CD4-positive, alpha-beta T cell treated with Interferon gamma for 1 hour (primary cell): ENCODE measurements at regions not wholly inside any gene's neighbourhood (a gene's known extent, or its start where the extent isn't known, plus 50 kb on each side); places are given as distances from the start of the nearest gene placed in this dataset.

Experiments used
- DNase-seq: peaks from one replicate; pipeline ENCODE4 v3.0.0-alpha.2; 2020

DNA sequence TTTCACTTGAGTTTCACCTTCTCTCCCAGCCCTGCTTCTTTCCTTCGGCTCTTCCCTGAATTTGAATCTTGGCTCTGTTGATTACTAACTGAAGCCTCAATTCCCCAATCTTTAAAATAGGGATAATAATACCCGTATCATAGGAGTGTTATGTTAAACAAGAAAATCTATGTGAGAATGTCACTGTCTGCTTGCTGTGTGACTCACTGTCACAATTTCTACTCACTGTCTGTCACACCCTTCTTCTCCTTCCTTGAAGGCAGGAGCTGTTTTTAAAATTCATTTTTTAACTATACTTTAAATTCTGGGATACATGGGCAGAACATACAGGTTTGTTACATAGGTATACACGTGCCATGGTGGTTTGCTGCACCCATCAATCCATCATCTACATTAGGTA is 141.6 kb upstream of the CXCR4 start:
- no peak for DNase-seq

DNA sequence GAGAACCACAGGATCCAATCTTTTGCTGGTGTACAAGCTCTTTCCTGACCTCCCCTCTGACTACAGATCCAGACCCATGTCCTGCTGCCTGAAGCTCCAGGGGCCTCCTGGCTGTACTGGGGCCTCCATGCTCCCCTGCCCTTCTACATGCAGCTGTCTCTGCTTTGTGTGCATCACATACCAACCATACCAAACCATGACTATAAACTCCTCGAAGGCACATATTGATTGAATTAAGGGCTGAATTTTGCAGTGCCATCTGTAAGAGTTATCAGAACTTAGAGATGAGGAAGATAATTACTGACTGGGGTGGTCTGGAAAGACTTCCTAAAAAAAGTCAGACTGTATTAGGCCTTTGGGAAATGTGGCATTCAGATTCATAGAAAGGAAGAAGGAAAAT is 139.9 kb upstream of the CXCR4 start:
- DNase-seq: no peak

DNA sequence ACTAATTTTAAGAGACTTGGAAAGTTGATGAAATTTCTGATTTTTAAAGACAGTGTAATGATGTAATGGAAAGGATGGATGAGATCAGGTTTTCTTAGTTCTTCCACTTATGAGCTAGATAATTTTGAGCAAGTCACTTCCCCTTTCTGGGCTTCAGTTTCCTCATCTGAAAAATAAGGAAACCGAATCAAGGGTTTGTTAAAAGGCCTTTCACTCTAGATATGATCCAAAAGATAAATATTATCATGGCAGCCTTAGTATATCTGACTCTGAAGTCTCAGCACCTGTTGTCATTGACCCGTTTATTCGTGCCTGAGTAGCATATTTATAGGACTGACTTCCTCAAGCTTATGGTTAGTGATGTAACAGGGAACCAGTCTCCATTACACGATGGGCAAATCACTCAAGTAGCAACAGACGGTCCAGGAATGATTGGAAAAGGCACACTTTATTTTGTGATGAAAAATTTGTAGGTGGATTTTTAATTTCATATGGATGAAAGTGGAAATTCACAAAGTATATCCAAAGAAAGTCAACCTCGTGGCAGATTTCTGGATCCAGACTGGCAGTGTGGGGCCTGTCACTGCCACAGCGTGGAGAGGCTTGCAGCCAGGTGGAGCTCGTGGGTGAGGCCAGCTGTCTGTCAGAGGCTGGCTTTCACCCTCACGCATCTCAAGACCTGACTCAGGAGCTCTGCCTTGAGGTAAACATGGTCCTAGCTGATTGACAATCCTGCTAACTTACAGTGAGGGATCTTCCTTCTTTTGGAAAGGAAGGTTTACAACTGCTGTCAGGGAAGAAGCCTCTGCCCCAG is 137.9 kb upstream of the CXCR4 start:
- DNase-seq: peak; percentile 52

DNA sequence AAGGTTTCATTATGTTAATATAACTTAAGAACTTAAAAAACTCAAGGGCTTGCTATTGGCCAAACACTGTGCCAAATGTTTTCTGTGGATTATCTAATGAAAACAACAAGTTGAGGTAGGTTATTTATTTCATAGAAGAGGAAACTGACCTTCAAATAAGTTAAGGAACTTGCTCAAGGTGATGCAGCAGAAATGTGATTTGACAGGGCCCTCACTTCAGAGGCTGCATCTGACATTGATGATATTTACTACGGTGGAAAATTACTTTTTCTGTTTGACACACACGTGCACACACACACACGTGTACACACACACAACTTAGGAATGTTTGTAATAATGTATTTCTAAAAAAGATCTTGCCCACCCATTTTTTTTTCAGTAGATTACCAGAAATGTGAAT is 137.2 kb upstream of the CXCR4 start:
- DNase-seq: no peak

DNA sequence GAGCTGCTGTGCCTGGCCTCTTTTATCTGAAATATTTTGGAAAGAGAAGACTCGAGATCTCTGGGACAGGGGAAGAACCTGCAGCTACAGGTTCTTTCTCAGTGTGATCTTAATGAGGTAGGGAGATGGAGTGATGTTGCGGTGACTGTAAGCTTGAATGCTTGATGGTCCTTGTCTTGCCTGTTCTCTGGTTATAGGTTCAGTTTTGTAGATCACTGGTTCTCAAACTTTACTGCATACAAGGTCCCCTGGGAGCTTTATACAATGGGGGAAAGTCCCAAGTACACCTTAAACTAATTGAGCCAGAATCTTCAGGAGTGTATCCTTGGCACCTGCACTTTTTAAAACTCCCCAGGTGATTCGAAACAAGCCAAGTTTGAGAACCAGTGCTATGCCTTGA is 136.7 kb upstream of the CXCR4 start:
- no peak for DNase-seq

DNA sequence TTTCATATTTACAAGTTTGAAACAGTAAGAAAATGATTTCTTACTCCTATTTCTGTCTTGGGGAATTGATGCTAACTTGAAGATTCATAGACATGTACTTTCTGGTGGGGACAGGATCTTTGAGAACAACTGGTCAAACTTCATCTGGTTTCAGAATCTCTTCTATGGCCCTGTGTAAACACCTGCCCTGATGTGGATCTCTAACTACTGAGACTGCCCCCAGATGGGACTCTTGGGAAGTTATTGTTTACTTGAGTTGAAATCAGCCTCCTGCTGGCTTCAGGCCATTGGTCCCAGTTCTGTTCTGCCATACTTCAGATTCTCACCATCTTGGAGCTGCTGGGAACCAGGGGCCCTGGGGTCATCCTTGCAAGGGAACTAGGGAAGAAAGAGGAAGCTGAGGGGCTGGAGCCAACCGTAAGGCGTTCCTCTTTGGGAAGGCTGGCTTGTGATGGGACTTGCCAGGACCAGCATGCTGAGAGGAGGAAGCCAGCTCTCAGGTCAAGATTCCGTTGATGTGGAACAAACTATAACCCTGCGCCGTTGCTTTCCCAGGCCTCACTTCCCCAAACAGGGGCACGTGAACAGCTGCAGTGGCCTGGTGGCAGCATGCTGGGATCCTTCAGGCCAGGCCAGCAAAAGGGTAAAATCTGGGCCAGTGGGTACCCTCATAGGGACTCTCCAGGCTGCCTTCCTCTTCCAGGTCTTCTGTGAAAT is 135.5 kb upstream of the CXCR4 start:
- DNase-seq: peak; percentile 44

DNA sequence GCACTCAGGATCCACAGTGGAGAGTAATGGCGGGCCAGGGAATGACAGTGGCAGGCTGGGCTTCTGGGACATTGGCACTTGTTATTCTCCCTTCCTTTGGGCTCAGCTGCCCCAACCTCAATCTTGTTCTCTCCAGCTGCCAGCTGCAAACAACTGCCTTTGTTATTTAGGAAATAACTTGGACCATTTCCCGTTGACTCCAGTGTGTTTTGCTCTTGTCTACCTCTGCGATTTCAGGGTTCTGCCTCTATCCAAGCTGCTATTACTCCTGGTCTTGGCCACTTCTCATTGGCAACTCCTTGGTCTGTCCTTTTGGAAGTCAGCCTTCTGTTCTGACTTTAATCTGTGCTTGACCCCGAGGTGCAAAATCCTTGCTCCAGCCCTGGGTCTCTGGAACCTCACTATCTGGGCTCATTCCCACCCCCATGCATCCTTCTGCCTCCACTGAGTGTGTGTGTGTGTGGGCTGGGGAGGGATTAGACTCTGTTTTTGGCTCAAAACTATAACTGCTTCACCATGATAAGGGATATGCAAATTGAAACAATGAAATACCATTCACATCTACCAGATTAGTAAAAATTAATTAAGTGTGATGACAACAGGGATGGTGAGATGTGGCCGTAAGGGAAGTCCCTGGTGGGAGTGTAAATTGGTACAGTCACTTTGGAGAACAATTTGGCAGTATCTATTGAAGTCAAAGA is 134.1 kb upstream of the CXCR4 start:
- no peak for DNase-seq

DNA sequence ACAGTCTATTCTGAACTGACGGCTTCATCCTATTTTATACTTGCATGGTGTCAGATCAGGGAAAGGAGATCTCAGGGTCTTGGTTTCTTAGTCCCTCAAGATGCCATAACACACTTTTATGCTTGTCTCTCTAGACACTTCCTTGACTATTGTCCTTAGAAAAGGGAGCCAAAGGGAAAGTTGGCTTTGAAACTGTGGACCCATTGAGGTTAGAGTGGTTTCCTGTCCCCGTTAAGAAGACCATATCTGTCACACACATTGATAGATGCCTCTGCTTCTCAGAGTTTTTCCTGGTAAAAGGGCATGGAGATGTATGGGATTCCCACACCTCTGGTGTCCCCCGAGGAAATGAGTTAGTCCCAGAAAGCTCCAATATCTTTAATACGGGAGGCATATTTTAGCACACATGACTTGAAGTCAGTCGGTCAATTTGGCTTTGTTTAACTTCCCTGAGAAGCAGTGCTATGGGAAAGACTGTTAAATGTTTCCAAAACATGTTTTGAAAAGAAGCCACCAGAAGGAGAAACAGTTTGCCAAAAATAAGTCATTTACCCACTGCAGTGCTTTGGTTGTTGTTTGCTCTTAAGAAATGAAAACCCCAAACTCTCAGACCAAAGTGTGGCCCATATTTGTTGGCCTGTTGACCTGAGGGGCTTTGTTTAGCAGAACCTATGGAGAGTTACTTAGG is 133.4 kb upstream of the CXCR4 start:
- no peak for DNase-seq

DNA sequence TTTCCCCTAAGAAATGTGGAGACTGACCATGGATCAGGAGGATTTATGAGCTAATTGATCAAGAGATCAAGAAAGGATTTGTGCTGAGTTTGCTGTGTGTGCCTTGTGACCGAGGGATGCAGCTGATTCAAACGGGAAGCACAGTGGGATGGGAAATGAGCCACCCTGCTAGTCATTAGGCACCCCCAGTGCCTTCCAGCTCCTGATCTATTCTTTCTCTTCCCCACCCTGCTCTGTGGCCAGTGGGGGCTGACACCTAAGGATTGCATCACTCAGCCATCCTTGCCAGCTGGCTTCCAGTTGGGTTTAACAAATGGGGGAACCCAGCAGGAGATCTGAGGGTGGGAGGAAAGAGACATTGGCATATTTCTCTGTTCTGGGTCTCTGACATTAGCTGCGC is 132.2 kb upstream of the CXCR4 start:
- no peak for DNase-seq

DNA sequence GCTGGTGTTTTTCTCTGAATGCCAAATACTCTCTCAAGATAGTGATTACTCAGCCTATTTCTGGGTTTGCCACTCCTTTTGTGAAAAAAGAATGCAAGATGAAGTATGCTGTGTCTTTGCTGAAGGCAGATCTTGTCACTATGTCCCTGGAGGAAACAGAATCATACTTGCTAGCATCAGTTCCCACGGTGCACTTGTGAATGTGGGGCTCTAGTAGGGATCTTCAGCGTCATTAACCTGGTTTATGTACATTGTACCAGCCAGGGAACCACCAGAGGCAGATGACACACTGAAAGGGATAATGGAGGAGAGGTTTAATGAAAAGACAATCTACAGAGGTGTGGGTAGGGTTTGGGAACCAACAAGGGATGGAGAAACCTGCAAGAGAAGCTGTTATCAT is 131.0 kb upstream of the CXCR4 start:
- DNase-seq: no peak

DNA sequence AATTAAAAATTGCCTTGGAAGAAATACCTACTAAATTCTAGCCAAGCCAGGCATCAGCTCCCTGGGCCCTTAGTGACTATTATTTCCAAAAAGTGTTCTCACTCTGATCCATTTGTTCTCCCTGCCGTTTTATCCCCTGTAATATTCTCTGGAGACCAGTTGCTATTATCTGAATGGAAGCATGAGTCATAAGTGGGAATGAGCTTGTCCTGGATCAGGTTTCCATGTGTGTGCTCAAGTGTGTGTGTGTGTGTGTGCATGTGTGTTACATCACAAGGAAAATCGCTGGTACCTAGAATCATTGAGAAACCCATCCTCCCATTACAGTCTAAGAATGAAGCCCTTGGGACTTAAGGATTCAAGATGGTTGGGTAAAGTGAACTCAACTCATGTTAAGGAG is 130.3 kb upstream of the CXCR4 start:
- DNase-seq: no peak

DNA sequence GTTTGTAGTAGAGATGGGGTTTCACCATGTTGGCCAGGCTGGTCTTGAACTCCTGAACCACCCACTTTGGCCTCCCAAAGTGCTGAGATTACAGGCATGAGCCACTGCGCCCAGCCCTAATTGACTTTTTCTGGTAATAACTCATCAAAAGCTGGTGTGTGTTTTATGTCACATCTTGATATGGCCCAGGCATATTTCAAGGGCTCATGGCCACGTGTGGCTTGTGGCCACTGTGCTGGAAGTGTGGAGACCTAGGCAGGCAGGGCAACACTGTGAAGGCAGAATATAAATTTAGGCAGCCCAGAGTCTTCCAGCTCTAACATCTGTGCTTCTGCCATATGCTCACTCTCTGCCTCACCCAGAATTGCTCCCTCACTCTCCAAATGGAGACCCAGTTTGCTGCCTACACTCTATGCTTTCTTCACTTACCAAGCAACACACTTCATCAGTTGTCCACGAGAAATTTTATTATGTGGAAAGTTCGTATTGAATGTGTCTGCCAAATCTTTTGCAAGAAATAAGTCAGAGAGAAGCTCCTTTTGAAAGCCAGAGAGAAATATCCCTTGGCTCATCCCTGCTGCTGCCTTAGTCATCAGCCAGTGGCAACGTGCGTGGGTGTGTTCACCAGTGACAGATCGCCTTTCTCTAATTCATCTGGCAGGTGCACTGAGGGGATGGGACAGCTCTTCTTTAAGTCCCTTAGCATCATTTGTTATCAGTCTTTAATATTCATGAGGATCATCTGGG is 129.4 kb upstream of the CXCR4 start:
- DNase-seq: no peak

DNA sequence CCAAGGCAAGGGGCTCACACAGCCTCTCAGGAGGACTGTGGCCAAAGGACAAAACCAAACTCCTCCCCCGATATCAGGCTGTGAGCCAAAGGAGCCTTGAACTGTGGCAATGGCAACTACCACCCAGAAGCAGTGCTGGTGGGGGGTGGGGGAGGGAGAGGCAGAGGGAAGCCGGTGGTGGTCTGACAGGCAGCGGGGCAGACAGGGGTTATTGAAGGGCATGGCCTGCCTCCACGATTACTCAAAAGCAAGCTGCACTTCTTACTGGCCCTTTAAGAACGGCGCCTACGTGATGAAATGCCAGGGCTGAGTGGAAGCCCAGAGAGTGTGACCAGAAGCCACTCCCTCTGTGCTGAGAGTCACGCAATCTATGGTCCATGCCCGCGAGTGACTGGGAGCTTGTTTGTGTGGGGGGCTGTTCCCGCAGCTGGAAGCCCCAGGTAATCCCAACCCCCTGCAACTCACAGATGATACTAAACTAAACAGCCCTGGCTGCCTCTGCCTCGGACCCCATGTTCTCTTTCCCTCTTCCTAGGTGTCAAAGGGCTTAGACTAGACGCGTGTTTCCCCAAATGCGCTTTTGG is 128.2 kb upstream of the CXCR4 start:
- peak; percentile 66 for DNase-seq

DNA sequence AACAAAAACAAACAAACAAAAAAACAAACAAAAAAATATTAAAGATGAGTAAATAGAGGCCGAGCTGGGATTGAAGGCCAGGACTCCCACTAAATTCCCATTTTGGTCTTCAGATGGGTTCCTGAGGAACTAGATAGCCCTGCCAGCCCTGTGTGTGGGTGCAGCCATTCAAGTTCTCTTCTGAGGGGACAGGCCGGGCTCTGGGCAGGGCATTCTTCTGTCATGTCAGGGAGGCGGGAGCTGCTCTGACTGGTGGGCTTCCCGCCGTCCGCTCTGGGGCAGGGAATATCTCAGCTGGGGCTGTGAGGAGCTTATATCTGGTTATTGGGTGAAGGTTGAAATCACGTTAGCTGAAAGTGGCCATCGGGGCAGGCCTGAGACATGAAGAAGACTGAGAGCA is 127.3 kb upstream of the CXCR4 start:
- no peak for DNase-seq

DNA sequence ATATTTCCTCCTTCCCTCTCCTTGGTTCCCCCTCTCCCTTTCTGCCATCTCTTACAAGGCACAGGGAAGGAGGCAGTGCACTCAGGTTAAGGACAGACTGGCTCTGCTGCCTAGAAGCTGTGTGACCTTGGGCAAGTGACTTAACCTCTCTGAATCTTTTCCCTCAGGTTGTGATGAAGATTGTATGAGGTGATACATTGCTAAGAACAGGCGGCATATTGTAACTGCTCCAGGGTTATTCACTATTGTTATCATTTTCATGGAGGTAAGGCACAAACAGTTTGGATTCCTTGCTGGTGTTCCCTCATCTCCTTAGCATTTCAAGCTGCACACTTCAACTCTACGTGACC is 126.6 kb upstream of the CXCR4 start:
- DNase-seq: no peak

DNA sequence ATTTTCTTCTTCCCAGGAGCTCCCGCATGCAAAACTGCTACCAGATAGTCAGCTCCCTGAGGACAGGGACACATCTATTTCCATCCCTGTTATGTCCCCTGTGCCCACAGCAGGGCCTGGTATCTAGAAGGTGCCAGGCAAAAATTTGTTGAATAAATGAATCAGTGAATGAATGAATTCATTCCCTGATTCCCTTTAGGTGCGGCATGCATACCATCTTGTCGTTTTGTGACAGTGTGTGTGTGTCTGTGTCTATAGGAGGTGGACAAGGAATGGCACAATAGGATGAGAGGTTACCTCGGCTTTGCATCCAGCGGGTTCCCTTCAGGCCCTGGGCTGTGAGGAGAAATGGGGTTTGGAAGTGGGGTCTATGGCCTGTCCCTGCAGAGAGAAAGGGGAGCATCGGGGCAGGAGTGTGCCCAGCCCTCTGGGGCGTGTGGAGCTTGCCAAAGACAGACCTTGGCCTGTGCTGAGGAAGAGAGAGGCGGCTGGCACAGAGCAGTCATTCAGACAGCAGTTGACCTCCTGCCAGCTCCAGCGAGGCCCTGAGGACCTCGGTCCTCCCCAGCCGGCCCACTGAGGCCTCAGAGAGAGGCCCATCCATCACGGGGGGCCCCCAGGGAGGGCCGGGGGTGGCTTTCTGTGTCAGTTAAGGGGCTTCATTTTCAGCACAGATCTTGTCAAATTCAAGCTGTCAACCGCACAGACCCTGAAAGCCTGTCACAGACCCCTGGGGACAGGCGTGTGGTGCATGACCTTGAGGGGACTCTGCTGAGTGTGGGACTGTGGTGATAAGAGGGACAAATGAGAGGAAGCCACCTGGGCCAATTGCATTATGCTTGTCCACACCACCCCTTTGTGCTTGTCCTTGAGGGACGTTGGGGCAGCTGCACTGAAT is 125.9 kb upstream of the CXCR4 start:
- no peak for DNase-seq

DNA sequence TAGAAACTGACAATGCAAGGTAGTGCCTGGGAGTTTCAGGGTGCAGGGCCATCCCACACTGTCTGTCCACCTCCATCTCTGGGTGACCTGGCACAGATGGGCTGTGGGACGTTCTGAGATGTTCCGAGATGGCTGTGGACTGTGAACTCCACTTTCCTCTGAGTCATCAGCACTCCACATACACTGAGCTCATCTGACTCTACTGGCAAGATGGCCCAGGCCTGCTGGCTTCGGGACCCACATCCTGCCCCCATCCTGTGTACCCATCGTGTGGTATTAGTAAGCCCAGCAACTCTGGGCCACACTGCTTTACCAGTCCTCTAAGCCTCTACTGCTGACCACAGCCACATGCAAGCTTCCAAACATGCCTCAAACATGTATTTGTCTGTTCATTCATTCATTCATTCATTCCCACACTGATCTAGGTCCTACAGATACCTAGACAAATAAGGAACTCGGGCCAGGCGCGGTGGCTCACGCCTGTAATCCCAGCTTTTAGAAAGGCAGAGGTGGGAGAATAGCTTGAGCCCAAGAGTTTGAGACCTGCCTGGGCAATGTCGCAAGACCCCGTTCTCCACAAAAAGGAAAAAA is 124.8 kb upstream of the CXCR4 start:
- DNase-seq: peak; percentile 55

DNA sequence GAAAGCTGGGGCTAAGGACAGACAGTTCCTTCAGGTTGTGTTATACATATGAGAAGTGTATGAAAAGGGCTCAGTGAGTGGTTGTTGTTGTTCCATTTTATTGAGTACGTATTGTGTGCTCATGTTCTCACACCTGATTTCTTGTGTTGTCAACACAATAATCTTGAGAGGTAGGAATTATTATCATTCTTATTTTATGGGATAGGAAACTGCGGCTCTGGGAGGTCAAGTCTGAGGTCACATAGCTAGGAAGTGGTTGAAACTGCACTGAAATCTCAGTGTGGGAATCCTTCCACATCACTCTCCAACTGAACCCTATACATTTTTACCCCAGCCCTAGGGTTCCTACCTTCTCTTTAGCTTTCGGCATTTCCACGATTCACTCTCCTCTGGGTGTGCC is 124.2 kb upstream of the CXCR4 start:
- DNase-seq: no peak

DNA sequence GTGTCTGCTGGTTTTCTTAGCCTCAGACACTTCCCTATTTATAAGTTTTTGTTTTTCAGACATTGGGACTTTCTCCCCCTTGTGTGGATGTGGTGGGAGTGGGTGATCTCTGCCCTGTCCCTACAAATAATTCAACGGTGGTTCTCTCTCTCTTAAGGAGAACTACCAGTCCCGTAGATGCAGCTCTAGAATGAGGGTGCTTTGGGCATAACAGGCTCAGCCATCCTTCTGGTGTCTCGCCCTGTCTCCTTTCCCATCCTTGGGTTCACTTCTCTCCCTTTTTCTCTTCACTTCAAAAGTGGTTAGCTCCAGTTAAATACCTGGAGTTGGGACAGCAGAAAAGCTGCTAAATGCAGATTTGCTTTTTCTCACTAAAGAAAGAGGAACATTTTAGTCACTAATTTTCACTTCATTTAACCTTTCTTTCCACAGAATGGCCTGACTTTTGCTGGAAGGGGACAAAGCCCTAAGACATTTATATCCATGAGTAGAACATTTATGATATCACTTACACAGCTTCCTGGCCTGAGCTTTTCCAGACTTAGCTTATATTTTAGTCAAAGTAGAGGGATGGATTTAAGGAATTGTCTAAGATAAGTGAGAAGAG is 121.2 kb upstream of the CXCR4 start:
- DNase-seq: peak; percentile 68
